Lung (tissue), 11 donors: ENCODE measurements at regions not wholly inside any gene's neighbourhood (a gene's known extent, or its start where the extent isn't known, plus 50 kb on each side); places are given as distances from the start of the nearest gene placed in this dataset.

ENCODE experiments used
- ATAC-seq: fragments of 200-7000 bp; cut with Tn5 transposase; one replicate; pipeline ENCODE4 v1.9.1; 2020; ENCODE audit warnings: moderate number of reproducible peaks; ENCODE audit not compliant: insufficient read depth, low FRiP score
- DNase-seq, 3 donors: peaks; one replicate each; pipeline ENCODE4 v3.0.0-alpha.2; 2013 to 2017
- H3K27ac ChIP-seq, 2 donors: one replicate each; pipeline ENCODE4 v1.5.1; 2013; ENCODE audit warnings: mild to moderate bottlenecking in 2 of 2, moderate library complexity in 2 of 2, control low read depth in 1 of 2, inconsistent platforms in 1 of 2, low read depth in 1 of 2, low read length in 1 of 2
- H3K27me3 ChIP-seq, 3 donors: one replicate each; pipeline ENCODE4 v1.5.1; 2013; ENCODE audit warnings: low read length in 2 of 3; ENCODE audit not compliant: control insufficient read depth in 3 of 3, insufficient read depth in 3 of 3
- H3K36me3 ChIP-seq, 4 donors: one replicate each; pipeline ENCODE4 v1.5.1; 2013; ENCODE audit warnings: low read length in 4 of 4, mild to moderate bottlenecking in 1 of 4, moderate library complexity in 1 of 4; ENCODE audit not compliant: control insufficient read depth in 4 of 4, insufficient read depth in 4 of 4
- H3K4me1 ChIP-seq, 5 donors: one replicate each; pipeline ENCODE4 v1.5.1; 2013; ENCODE audit warnings: low read length in 5 of 5, mild to moderate bottlenecking in 2 of 5, moderate library complexity in 1 of 5; ENCODE audit not compliant: control insufficient read depth in 5 of 5, insufficient read depth in 5 of 5
- H3K4me3 ChIP-seq: one replicate; pipeline ENCODE4 v1.5.1; 2013; ENCODE audit warnings: mild to moderate bottlenecking, control low read depth, moderate library complexity
- H3K9ac ChIP-seq, 2 donors: one replicate each; pipeline ENCODE4 v1.5.1; 2013; ENCODE audit warnings: low read length in 2 of 2, control low read depth in 1 of 2; ENCODE audit not compliant: insufficient read depth in 1 of 2
- H3K9me3 ChIP-seq, 4 donors: one replicate each; pipeline ENCODE4 v1.5.1; 2013; ENCODE audit warnings: low read length in 3 of 4, mild to moderate bottlenecking in 1 of 4, moderate library complexity in 1 of 4; ENCODE audit not compliant: control insufficient read depth in 4 of 4, insufficient read depth in 3 of 4
- CTCF ChIP-seq: IDR thresholded peaks from 2 replicates; pipeline ENCODE4 v1.5.1; 2012; ENCODE audit warnings: mild to moderate bottlenecking; ENCODE audit errors: control extremely low read depth, extremely low read depth
- WGBS, 2 donors: extraction: QIAGEN DNeasy Blood & Tissue Kit; methylation state at CpG; one replicate each; pipeline ENCODE4 v1.1.7; 2013; 5-methylcytosine and 5-hydroxymethylcytosine counted together
- donor health status: control.
- donor health status: control.
- donor health status: Bipolar disorder and iron deficiency.
- donor health status: healthy.
- donor health status: DM: yes; HTN: yes; CAD: no.

- Histone ChIP-seq H3K27ac (no peak overlapping the region), H3K4me3 (no peak overlapping the region), H3K36me3 (no peaks in the 10 kb centered on the region), H3K4me1 (peaks cover 0 to 7% (median 5%) of the 10 kb centered on the region in 5 donors), H3K9me3 (no peaks in the 10 kb centered on the region), H3K9ac (no peak overlapping the region), H3K27me3 (no peaks in the 10 kb centered on the region)
- no peak for ATAC-seq
- WGBS, 2 donors: 72 to 77% methylated on average over 2 of the region's 2 CpGs
- TF ChIP-seq CTCF: no peak
- DNase-seq: no peak
These were observed 675.3 kb downstream of the DIAPH3 start for GRCh38 chr13:59488436-59488835.

GRCh38 chr13:59490651-59491050 is 673.1 kb downstream of the DIAPH3 start:
- Histone ChIP-seq H3K9ac (no peak overlapping the region), H3K4me3 (no peak overlapping the region), H3K36me3 (no peaks in the 10 kb centered on the region), H3K4me1 (peaks cover 0 to 7% (median 5%) of the 10 kb centered on the region in 5 donors), H3K27ac (no peak overlapping the region), H3K9me3 (no peaks in the 10 kb centered on the region), H3K27me3 (no peaks in the 10 kb centered on the region)
- TF ChIP-seq CTCF: no peak
- 91 to 94% methylated on average over 1 of the region's 1 CpG for WGBS, 2 donors
- DNase-seq (no peak), ATAC-seq (no peak)

GRCh38 chr13:59492030-59492636 is 671.6 kb downstream of the DIAPH3 start:
- Histone ChIP-seq H3K27ac (no peak overlapping the region), H3K27me3 (no peaks in the 10 kb centered on the region), H3K36me3 (no peaks in the 10 kb centered on the region), H3K4me1 (peaks cover 0 to 7% (median 5%) of the 10 kb centered on the region in 5 donors), H3K4me3 (no peak overlapping the region), H3K9ac (no peak overlapping the region), H3K9me3 (no peaks in the 10 kb centered on the region)
- ATAC-seq: no peak
- WGBS, 2 donors: 73 to 76% methylated on average over 2 of the region's 2 CpGs
- DNase-seq: peak; percentile 30 to 71 (median 43)
- TF ChIP-seq CTCF: no peak
